ENCODE measurements at regions not wholly inside any gene's neighbourhood (a gene's known extent, or its start where the extent isn't known, plus 50 kb on each side); places are given as distances from the start of the nearest gene placed in this dataset.

GRCh38 chr11:96781082-96781481 lies 391.3 kb downstream of the JRKL start:
- H3K4me3 ChIP-seq (replicated peaks in 1 of 2; ENCODE audit: low read depth in 2 of 2, low read length in 2 of 2): no peak overlapping the region
- peak in 1 of 2 donors; percentile 2 for DNase-seq (ENCODE audit: low read depth in 2 of 2)
- TF ChIP-seq CTCF (IDR thresholded peaks at IDR 0.05; ENCODE audit: low read depth, low read length): no peak

- no peak for DNase-seq (ENCODE audit: low read depth in 2 of 2)
- TF ChIP-seq CTCF (IDR thresholded peaks at IDR 0.05; ENCODE audit: low read depth, low read length): no peak
- no peak overlapping the region for H3K4me3 ChIP-seq (replicated peaks in 1 of 2; ENCODE audit: low read depth in 2 of 2, low read length in 2 of 2)
Observed at GRCh38 chr11:96782632-96783031, 392.8 kb downstream of the JRKL start.

DNA sequence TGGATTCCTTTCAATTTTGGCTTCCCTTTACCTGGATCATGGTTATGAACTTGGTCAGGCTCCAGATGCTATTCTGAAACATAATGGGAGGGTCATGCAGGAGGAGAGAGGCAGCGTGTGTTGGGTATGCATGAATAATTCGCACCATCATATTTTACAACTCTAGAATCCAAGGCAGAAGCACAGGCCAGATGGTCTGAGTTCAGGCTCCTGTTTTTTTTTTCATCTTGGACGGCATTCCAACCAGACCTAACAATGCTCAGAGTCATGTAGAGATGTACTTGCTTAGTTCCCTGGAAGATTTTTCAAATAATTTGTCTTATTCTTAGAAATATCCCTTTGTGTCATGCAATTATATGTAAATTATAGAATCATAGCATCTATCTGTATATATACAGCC lies 393.5 kb downstream of the JRKL start:
- H3K4me3 ChIP-seq (replicated peaks in 1 of 2; ENCODE audit: low read depth in 2 of 2, low read length in 2 of 2): no peak overlapping the region
- DNase-seq (ENCODE audit: low read depth in 2 of 2): no peak
- TF ChIP-seq CTCF (IDR thresholded peaks at IDR 0.05; ENCODE audit: low read depth, low read length): no peak

DNA sequence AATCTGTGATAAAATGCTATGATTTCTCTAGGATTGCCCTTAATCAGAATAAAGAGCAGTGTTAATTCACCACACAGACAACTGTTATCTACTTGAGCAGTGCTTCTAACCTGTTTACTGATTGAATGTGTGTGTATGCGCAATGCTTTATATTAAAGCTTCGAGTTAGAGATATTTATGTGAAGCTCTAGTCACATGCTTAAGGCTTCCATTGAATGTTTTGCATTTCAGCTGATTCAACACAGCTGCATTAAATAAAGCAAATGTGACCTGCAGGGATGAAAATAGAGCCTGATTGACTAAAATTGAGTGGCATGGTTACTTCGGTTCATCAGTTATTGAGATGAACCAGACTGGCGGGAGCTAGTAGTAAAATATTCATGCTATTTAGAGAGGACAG lies 395.3 kb downstream of the JRKL start:
- no peak overlapping the region for H3K4me3 ChIP-seq (replicated peaks in 1 of 2; ENCODE audit: low read depth in 2 of 2, low read length in 2 of 2)
- DNase-seq (ENCODE audit: low read depth in 2 of 2): no peak
- TF ChIP-seq CTCF (IDR thresholded peaks at IDR 0.05; ENCODE audit: low read depth, low read length): no peak

DNA sequence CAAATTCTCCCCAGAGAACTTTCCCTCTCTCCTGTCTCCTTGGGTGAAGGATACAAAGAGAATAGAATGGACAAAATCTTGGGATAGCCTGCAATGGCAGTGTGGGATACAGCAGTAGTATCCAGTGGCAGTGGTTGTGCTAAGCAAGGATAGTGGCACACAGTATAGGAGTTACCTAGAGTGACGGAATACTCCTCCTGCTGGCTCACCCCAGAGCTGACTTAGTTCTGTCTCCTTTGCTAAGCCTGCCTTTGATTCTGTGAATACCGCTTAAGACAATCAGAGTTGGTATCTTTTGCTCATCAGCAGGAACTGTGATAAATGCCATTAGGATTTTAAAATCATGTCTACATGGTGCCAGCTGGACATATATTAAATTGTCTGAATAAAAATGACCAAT lies 404.3 kb downstream of the JRKL start:
- no peak for DNase-seq (ENCODE audit: low read depth in 2 of 2)
- no peak for TF ChIP-seq CTCF (IDR thresholded peaks at IDR 0.05; ENCODE audit: low read depth, low read length)

GRCh38 chr11:96798445-96798844 lies 408.6 kb downstream of the JRKL start:
- no peak for TF ChIP-seq CTCF (IDR thresholded peaks at IDR 0.05; ENCODE audit: low read depth, low read length)
- H3K4me3 ChIP-seq (replicated peaks in 1 of 2; ENCODE audit: low read depth in 2 of 2, low read length in 2 of 2): no peak overlapping the region
- no peak for DNase-seq (ENCODE audit: low read depth in 2 of 2)

More for the DNA sequence above, 404.3 kb downstream of the JRKL start:
- no peak overlapping the region for H3K4me3 ChIP-seq (replicated peaks in 1 of 2; ENCODE audit: low read depth in 2 of 2, low read length in 2 of 2)

- no peak overlapping the region for H3K4me3 ChIP-seq (replicated peaks in 1 of 2; ENCODE audit: low read depth in 2 of 2, low read length in 2 of 2)
- no peak for TF ChIP-seq CTCF (IDR thresholded peaks at IDR 0.05; ENCODE audit: low read depth, low read length)
- DNase-seq (ENCODE audit: low read depth in 2 of 2): no peak
Observed at GRCh38 chr11:96815236-96815635, 425.4 kb downstream of the JRKL start.
